GM19193 (cell line): ENCODE measurements at regions not wholly inside any gene's neighbourhood (a gene's known extent, or its start where the extent isn't known, plus 50 kb on each side); places are given as distances from the start of the nearest gene placed in this dataset.

Experiments used
- POLR2A ChIP-seq: IDR thresholded peaks from 4 replicates; pipeline ENCODE4 v1.6.1; 2011; ENCODE audit not compliant: insufficient read depth, insufficient read length; ENCODE audit errors: extremely low read depth

- no peak for TF ChIP-seq POLR2A
These were observed 1235.0 kb upstream of the SORCS1 start for GRCh38 chr10:108399465-108399864.

GRCh38 chr10:108393089-108393488 lies 1228.6 kb upstream of the SORCS1 start:
- no peak for TF ChIP-seq POLR2A

GRCh38 chr10:108392286-108392685 lies 1227.8 kb upstream of the SORCS1 start:
- TF ChIP-seq POLR2A = no peak

- TF ChIP-seq POLR2A = no peak
These were observed 1224.2 kb upstream of the SORCS1 start for GRCh38 chr10:108388706-108389105.

- TF ChIP-seq POLR2A = no peak
These were observed 1221.5 kb upstream of the SORCS1 start for GRCh38 chr10:108385963-108386362.

GRCh38 chr10:108384378-108384777 lies 1219.9 kb upstream of the SORCS1 start:
- TF ChIP-seq POLR2A = no peak

GRCh38 chr10:108378779-108379178 lies 1214.3 kb upstream of the SORCS1 start:
- TF ChIP-seq POLR2A = no peak

- TF ChIP-seq POLR2A = no peak
These were observed 1211.2 kb upstream of the SORCS1 start for GRCh38 chr10:108375691-108376090.

- no peak for TF ChIP-seq POLR2A
These were observed 1210.5 kb upstream of the SORCS1 start for GRCh38 chr10:108374991-108375390.

- TF ChIP-seq POLR2A = no peak
These were observed 1201.0 kb upstream of the SORCS1 start for GRCh38 chr10:108365541-108365940.

- no peak for TF ChIP-seq POLR2A
These were observed 1199.1 kb upstream of the SORCS1 start for GRCh38 chr10:108363576-108363975.

- no peak for TF ChIP-seq POLR2A
These were observed 1198.5 kb upstream of the SORCS1 start for GRCh38 chr10:108362961-108363360.

GRCh38 chr10:108362296-108362695 lies 1197.8 kb upstream of the SORCS1 start:
- TF ChIP-seq POLR2A = no peak

GRCh38 chr10:108360187-108360586 lies 1195.7 kb upstream of the SORCS1 start:
- TF ChIP-seq POLR2A = no peak

- TF ChIP-seq POLR2A = no peak
These were observed 1194.4 kb upstream of the SORCS1 start for GRCh38 chr10:108358912-108359311.

- TF ChIP-seq POLR2A = no peak
These were observed 1188.3 kb upstream of the SORCS1 start for GRCh38 chr10:108352771-108353170.

GRCh38 chr10:108348215-108348614 lies 1183.7 kb upstream of the SORCS1 start:
- no peak for TF ChIP-seq POLR2A
